Vagina (tissue), 2 donors: ENCODE measurements at regions not wholly inside any gene's neighbourhood (a gene's known extent, or its start where the extent isn't known, plus 50 kb on each side); places are given as distances from the start of the nearest gene placed in this dataset.

Source experiments
- CTCF ChIP-seq, 3 experiments: fragments of 450-650 bp in 2 of 3; fragments of 200-600 bp in 1 of 3; sonication (generic) in 1 of 3; IDR thresholded peaks; one replicate each; pipeline ENCODE4 v1.5.1; 2017 to 2019; ENCODE audit warnings: antibody characterized with exemption in 3 of 3, mild to moderate bottlenecking in 2 of 3, moderate library complexity in 2 of 3
- POLR2A ChIP-seq, 2 donors: fragments of 450-650 bp; IDR thresholded peaks; one replicate each; pipeline ENCODE4 v1.6.1; 2017; ENCODE audit warnings: antibody characterized with exemption in 2 of 2, mild to moderate bottlenecking in 2 of 2, moderate library complexity in 2 of 2

- TF ChIP-seq POLR2A (IDR thresholded peaks at IDR 0.05) (no peak), CTCF (IDR thresholded peaks at IDR 0.05) (no peak)
These were observed 124.1 kb upstream of the NEBL start for GRCh38 chr10:21021231-21021630.
